GM19328 (cell line): ENCODE measurements at regions not wholly inside any gene's neighbourhood (a gene's known extent, or its start where the extent isn't known, plus 50 kb on each side); places are given as distances from the start of the nearest gene placed in this dataset.
"Not testable (repeated sequence)": the region's sequence is repeated elsewhere in the genome, so short reads cannot be mapped to it uniquely, and the experiment has no call there.

Experiments used
- ATAC-seq: cut with Tn5 transposase; IDR thresholded peaks from one replicate; pipeline ENCODE4 v1.9.1; 2021; ENCODE audit warnings: mild to moderate bottlenecking, moderate library complexity; ENCODE audit not compliant: unreplicated experiment

DNA sequence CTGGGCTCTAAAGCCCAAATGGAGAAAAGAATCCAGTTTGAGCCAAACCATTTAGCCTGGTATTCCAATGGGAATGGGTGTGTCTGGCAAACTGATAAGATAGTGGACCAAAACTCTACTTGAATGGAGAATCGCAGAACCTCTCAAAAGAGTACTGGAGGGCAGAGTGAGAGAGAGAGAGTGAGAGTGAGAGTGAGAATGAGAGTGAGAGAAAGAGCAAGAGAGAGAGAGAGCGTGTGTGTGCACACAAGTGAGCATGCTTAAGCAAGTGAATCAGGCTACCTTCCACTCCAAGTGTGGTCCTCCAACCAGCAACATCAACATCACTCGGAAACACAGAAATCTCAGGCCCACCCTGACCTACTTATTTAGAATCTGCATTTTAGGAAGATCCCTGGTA, 58.8 kb downstream of the UQCRFS1 start:
- no peak for ATAC-seq

DNA sequence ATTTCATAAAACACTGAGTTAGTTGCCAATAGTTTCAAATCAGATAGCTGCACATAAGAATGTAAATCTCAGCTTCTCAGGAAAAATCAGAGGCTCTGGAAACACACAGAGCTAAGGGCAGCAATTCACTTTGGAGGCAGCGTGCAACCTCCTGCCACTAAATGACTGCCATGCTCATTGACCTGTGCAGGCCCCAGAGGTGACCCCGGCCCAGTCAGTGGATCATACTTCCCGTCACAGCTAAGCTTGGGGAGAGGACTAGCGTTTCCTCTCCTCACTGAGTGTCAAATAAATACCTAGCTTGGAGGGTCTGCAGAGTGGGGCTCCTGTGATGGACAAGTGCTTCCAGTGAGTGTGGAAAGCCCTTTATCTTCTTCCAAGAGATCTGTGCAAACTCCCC, 67.2 kb downstream of the UQCRFS1 start:
- no peak for ATAC-seq

DNA sequence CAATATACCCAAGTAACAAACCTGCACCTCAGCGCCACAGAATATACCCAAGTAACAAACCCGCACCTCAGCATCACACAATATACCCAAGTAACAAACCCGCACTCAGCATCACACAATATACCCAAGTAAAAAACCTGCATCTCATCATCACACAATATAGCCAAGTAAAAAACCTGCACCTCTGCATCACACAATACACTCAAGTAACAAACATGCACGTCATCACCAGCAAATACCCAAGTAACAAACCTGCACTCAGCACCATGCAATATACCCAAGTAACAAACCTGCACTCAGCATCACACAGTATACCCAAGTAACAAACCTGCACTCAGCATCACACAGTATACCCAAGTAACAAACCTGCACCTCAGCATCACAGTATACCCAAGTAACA, 69.8 kb downstream of the UQCRFS1 start:
- no peak for ATAC-seq

DNA sequence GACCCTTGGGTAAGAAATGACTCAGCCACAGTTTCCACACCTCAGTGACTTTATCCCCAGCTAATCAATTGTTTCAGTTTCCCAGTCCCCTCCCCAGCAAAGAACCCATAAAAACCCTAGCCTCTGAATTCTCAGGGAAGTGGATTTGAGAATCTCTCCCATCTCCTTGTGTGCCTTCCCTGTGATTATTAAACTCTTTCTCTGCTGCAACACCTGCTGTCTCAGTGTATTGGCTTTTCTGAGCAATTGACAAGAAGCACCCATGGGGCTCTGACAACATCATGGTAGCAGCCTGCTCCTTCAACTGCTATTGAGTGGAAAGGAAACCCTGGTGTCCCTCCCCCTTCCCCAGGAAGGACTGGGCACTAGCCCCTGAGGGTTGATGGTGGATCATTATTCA, 73.7 kb downstream of the UQCRFS1 start:
- no peak for ATAC-seq

DNA sequence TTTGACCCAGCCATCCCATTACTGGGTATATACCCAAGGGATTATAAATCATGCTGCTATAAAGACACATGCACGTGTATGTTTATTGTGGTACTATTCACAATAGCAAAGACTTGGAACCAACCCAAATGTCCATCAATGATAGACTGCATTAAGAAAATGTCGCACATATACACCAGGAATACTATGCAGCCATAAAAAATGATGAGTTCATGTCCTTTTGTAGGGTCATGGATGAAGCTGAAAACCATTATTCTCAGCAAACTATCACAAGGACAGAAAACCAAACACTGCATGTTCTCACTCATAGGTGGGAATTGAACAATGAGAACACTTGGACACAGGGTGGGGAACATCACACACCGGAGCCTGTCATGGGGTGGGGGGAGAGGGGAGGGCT, 74.7 kb downstream of the UQCRFS1 start:
- not testable (repeated sequence) for ATAC-seq

DNA sequence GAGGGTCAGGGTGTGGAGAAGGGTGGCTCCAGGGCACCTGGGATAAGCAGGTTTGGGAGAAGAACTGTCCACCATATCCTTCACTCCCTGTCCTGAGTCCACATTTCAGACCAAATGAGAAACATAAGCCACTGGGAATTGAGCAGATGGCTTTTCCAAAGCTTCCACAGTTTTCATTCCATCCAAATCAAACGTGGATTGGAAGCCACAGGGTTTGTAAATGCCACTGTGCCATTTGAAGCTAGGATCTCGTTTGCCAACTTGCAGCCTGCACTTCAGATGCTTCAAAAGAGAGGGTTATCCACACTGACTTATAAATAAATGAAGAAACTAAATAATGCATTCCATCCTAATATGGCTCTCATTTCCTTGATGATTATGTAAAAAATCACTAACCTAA, 81.5 kb downstream of the UQCRFS1 start:
- ATAC-seq = no peak

DNA sequence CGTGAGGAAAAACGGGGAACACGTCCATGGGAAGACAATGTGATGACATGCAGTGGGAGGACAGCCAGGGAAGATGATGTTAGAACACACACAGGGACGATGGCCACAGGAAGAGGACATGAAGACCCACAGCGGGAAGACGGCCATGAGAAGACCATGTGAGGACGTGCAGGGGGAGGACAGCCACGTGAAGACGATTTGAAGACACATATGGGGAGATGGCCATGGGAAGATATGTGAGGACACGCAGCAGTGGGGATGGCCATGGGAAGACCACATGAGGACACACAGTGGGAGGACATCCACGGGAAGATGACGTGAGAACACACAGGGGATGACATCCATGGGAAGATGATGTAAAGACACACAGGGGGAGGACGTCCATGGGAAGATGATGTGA, 83.8 kb downstream of the UQCRFS1 start:
- ATAC-seq = no peak

DNA sequence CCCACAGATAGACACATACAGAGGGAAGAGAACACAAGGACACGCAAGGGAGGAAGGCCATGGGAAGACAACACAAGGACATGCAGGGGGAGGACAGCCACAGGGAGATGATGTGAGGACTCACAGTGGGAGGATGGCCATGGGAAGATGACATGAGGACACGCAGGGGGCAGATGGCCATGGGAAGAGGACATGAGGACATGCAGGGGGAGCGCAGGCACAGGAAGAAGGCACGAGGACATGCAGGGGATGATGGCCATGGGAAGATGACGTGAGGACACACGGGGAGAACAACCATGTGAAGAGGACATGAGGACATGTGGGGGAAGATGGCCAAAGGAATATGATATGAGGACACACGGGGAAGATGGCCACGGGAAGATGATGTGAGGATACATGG, 84.7 kb downstream of the UQCRFS1 start:
- no peak for ATAC-seq

DNA sequence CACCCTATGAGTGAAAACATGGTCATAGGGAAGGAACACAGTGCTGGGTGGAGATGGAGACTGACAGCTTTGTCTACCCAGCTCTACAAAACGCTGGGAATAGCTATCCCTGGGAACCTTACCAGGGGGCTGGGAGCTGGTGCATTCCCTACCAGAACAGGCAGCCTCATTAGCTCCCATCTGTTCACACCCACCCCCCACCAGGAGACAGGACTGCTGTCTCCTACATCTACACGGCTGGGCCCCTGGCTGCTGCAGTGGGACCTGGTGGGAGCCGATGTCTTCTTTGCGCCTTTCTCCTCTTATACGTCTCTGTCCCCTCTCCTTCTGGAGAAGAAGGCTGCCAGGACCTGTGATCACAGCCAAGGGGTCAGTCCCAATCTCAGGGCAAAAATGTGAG, 90.8 kb downstream of the UQCRFS1 start:
- no peak for ATAC-seq

DNA sequence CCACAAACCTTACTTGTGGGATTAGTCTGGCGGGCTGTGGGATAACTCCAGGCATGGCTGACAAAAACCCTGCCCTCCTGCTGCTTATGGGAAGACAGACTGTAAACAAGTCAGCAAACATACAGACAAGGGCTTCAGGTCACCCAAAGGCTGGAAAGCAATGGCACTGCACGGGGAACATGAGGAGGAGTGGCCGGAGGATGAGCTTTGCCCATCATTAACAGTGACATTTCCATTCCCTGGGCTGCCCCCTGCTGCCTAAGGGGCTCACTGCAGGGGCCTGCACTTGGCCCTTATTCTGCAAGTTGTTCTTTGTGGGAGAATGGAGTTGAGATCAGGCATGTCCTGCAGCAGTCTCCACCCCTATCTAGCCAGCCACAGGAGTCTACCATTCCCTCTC, 91.3 kb downstream of the UQCRFS1 start:
- no peak for ATAC-seq

DNA sequence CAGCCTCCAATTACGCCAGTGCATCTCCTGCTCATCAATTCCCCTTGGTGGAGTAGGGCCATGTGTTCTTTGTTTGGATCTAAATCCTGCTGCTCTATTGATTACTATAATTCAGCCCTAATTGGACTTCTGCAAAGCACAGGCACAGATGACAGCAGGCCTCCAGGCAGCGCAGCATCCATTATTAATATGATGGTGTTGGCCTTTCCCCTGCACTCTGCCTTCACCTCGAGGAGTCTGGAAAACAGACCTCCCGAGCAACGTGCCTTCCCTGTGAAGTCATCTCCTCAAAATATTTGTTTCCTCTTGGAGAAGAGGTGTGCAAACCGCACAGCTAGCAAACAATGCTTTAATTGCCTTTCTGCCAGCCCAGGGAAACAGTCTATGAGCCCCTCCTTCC, 92.5 kb downstream of the UQCRFS1 start:
- no peak for ATAC-seq

DNA sequence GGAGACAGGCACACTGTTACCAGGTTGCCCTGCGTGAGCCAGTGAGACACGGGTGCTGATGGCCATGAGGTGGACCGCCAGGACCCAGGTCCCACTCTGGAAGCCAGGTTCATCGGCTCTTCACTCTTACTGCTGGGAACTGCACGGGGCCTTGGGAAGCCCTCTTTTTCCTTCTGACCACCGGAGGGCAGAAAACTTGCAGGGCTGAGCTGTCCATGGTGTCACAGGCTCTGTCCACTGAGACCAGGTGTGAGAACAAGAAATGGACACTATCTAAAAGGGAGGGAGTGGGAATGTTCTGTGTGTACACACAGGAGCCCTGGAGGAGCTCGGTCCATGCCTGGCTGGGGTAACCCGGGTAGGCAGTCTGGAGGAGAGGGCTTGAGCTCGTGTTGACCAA, 93.4 kb downstream of the UQCRFS1 start:
- no peak for ATAC-seq

DNA sequence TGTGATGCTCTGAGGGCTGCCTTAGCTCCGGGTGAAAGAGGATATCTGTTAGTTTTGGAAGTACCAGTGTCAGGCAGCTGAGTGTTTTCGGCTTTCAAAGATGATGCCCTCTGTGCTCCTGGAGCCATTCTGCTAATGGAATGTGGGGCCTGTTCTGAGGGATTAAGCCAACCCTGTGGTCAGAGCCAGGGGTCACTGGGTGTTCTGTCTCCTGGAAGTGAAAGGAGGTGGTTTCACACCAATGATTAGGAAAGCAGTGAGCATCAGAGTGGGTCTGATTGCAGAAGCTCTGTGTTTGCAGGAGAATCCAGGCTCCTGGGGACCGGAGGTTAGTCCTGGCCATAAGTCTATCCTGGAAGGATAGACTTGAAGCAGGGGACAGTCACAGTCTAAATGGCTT, 94.6 kb downstream of the UQCRFS1 start:
- no peak for ATAC-seq

DNA sequence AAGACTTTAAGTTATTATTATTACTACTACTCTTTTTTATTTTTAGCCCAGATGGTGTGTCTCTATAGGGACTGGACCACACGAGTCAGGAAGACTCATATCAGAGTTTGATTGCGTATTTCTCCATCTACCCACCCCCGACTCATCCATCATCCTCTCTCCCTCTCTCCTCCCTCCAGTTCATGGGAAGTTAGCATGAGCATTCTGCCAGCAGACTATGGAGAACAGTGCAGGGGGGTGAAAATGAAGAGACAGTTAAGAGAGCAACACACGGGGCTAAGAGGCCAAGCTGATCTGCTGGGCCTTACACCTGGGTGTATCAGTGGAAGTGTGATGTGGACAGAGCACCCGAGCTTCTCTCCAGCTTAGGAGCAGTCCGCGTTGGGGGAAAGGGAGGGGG, 95.0 kb downstream of the UQCRFS1 start:
- ATAC-seq = no peak

DNA sequence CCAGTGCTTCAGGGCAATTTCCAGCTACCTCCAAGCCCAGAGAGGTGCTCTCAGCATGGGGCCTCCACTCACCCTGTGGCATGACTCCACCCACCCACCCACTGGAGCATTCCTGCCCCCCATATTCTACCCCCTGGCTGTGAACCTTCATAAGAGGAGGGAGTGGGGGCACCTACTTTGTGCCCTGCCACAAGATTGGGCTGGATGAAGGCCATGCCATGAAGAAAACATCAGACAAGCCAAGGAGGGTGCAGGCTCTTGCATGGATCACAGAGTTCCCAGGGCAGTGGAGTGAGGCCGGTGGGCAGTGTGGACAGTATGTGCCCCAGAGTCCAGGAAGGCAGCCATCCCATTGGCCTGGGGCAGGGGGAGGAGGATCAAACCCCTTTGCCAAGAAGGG, 97.8 kb downstream of the UQCRFS1 start:
- no peak for ATAC-seq

DNA sequence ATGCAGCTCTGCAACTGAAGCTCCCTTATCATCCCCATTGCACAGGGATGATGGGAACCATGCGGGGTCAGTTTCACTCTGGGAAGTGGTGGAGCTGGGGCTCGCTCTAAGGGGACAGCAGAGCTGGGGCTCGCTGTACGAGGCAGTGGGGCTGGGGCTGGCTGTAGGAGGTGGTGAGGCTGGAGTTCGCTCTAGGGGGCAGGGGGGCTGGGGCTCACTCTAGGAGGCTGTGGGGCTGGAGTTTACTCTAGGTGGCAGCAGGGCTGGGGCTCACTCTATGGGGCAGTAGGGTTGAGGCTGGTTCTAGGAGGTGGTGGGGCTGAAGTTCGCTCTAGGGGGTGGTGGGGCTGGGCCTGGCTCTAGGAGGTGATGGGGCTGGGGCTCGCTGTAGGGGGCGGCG, 99.1 kb downstream of the UQCRFS1 start:
- ATAC-seq = no peak

DNA sequence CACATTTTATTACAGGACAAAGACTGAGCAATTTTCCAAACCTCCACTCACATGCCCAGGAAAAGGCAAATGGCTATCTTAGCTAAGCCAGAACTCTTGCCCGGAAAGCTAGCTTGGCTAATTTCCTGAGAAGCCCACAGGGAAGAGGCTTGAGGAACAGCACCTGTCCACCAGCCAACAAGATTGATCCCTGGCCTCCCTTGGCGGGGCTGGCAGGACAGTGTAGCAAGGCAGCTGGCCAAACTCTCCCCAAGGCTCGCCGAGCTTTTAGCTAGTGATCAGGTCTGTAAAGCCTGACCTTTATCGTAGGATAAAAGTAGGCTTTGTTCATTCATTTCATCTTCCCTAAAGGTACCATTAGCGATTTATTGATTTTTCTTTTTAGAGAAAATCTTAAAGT, 101.4 kb downstream of the UQCRFS1 start:
- ATAC-seq = no peak

DNA sequence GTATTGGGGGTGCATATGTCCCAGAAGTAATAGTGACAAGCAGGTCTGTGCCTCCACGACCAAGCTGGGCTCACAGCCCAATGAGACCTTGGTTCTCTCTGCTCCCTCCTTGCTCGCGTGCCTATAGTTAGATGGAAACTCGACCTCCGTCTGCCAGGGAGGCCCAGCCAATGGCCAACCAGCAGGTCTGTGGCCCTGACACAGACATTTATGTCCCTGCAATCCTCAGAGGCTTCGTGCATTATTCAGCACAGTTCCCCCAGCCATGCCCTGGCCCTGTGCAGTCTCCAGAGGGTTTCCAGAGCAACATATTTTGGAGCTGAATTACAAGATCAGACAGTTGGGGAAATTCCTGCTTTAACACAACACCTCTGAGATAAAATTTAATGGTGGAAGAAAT, 105.1 kb downstream of the UQCRFS1 start:
- no peak for ATAC-seq

DNA sequence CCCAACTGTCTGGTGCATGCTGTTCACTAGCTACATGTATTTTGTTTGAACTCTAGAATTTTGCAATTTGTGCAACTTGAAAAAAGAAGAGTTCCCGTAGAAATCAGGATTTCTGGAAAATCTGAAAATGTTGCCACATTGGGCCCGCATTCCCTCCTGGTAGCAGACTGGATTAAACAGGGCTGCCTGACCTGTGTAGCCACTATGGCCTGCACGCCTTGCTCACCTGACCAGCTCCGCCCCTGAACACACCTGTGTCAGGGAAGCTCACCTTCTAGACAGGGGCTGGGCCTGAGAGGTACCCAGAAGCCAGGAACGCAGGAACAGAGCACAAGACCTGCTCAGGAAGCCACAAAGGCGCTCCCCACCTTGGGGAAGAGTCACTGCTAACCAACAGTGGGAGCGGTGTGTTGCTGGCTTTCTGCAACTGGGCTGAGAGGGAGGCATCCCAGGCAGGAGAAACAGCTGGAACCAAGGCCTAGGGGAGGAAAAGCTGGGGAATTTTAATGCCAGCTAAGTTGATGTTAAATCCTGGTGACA, 106.5 kb downstream of the UQCRFS1 start:
- ATAC-seq = no peak

DNA sequence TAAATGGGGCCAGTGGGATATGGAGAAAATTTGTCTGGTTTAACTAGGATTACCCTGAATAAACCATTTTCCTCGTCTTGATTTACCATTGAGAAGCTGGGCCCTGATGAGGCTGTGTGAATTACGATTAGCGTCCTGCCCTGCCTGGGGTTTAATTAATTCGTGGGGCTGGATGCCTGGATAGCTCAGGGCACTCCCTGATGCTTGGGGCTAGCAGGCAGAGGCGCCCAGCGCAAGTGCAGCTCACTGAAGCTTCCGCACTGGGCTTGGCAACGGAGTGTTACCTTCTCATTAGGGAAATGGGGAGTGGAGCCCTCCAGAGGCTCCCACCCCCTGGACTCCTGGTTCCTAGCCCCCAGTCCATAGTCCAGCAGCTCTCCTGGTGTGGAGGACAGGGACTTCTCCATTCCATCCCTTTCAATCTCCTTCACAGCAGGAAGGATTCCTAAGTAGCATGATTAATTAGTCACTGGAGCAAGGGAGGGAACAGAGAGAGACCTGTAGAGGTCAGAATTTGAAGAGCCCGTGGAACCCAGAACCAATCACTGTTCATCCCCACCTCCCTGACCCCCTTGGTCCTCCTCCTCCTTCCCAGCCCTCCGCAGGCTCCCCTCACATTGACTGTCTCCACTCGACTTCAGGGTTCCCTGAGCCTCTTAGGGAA, 107.2 kb downstream of the UQCRFS1 start:
- ATAC-seq = no peak

DNA sequence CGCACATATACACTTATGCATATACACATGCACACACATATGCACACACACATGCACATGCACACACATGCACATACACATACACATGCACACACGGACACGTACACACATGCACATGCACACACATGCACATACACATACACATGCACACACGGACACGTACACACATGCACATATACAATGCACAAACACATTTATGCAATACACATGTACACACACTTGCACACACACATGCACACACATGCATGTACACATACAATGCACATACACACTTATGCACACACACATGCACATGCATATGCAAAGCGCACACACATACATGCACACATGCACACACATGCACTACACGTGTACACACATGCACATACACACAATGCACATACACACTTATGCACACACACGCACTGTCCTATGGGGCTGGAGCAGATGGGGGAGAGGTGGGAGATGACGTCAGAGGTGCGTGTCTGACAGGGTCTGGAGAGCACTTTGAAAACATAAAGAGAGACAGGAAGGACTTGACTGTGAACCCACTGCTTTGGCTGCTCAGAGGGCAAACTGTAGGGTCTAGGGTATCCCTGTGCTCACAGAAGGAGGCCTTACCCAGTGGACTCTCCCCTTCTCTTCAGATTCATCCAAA, 108.2 kb downstream of the UQCRFS1 start:
- ATAC-seq = no peak

DNA sequence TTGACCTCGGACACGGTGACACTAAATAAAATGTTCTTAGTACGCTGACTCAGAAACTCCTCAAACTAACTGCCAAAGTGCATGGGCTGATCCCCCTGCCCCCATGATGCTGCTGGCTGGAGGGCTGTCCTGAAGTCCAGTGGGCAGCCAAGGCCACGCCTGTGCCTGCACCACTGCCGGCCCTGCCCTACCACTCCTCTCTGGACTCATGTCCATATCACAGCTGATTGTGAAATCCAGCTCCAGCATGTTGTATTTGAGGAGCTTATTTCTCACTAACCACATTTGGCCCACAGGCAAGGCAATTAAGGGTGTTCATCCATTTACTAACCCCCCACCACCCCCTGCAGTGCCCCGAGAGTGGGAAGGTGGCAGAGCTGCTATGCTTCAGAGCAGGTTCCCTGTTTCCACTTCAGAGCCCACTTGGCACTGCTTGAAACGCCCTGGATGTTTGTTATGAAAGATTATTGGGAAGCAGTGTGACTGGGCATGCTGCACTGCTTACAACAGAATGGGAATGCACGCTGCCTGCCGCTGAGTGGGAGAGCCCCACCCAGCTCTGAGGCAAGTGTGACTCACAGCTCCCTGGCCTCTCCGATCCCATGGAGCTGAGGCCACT, 114.0 kb downstream of the UQCRFS1 start:
- no peak for ATAC-seq
